Neural progenitor cell (in vitro differentiated cells): ENCODE measurements at regions not wholly inside any gene's neighbourhood (a gene's known extent, or its start where the extent isn't known, plus 50 kb on each side); places are given as distances from the start of the nearest gene placed in this dataset.
"Not testable (repeated sequence)": the region's sequence is repeated elsewhere in the genome, so short reads cannot be mapped to it uniquely, and the experiment has no call there.

ENCODE experiments used
- EZH2 ChIP-seq: fragments of 200-600 bp; sonication (generic); IDR thresholded peaks from 2 replicates; pipeline ENCODE4 v1.6.1; 2017; ENCODE audit warnings: antibody characterized with exemption, mild to moderate bottlenecking, moderate library complexity
- EZH2phosphoT487 ChIP-seq: fragments of 200-600 bp; sonication (generic); IDR thresholded peaks from 2 replicates; pipeline ENCODE4 v1.6.1; 2017; ENCODE audit warnings: antibody characterized with exemption
- TF ChIP-seq, protein P1 (sequence below): fragments of 200-600 bp; sonication (generic); IDR thresholded peaks from 2 replicates; pipeline ENCODE4 v1.5.1; 2017; ENCODE audit warnings: antibody characterized with exemption, mild to moderate bottlenecking

DNA sequence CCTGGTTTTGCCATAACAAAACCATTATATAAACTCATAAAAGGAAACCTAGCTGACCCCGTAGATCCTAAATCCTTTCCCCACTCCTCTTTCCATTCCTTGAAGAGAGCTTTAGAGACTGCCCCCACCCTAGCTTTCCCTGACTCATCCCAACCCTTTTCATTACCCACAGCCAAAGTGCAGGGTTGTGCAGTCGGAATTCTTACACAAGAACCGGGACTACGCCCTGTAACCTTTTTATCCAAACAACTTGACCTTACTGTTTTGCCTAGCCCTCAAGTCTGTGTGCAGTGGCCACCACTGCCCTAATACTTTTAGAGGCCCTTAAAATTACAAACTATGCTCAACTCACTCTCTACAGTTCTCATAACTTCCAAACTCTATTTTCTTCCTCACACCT lies 116.0 kb upstream of the PTPN13 start:
- TF ChIP-seq, protein P1, sequence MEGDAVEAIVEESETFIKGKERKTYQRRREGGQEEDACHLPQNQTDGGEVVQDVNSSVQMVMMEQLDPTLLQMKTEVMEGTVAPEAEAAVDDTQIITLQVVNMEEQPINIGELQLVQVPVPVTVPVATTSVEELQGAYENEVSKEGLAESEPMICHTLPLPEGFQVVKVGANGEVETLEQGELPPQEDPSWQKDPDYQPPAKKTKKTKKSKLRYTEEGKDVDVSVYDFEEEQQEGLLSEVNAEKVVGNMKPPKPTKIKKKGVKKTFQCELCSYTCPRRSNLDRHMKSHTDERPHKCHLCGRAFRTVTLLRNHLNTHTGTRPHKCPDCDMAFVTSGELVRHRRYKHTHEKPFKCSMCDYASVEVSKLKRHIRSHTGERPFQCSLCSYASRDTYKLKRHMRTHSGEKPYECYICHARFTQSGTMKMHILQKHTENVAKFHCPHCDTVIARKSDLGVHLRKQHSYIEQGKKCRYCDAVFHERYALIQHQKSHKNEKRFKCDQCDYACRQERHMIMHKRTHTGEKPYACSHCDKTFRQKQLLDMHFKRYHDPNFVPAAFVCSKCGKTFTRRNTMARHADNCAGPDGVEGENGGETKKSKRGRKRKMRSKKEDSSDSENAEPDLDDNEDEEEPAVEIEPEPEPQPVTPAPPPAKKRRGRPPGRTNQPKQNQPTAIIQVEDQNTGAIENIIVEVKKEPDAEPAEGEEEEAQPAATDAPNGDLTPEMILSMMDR, result not testable (repeated sequence)
- TF ChIP-seq EZH2, EZH2phosphoT487: not testable (repeated sequence)
